GM23338 (cell line): ENCODE measurements at regions not wholly inside any gene's neighbourhood (a gene's known extent, or its start where the extent isn't known, plus 50 kb on each side); places are given as distances from the start of the nearest gene placed in this dataset.

Experiments used
- ATAC-seq: fragments of 200-7000 bp; cut with Tn5 transposase; 3 replicates; pipeline ENCODE4 v1.9.1; 2020
- DNase-seq: peaks from one replicate; pipeline ENCODE4 v3.0.0-alpha.2; 2015; ENCODE audit warnings: low spot score
- H2AFZ ChIP-seq: fragments of 200-600 bp; sonication (generic); 2 replicates; pipeline ENCODE4 v1.8.0; 2016; ENCODE audit warnings: antibody characterized with exemption, mild to moderate bottlenecking, moderate library complexity
- H3F3A ChIP-seq: fragments of 200-600 bp; sonication (generic); replicated peaks from 2 replicates; pipeline ENCODE4 v1.8.0; 2017; ENCODE audit warnings: antibody characterized with exemption, mixed run types, low read depth
- H3K27ac ChIP-seq: fragments of 200-600 bp; sonication (generic); 2 replicates; pipeline ENCODE4 v1.6.1; 2016; ENCODE audit warnings: low read depth
- H3K27me3 ChIP-seq: fragments of 200-600 bp; sonication (generic); 2 replicates; pipeline ENCODE4 v1.8.0; 2016; ENCODE audit warnings: mild to moderate bottlenecking, mixed run types, moderate library complexity; ENCODE audit not compliant: insufficient read depth
- H3K36me3 ChIP-seq: fragments of 200-600 bp; sonication (generic); 2 replicates; pipeline ENCODE4 v1.8.0; 2016; ENCODE audit warnings: mild to moderate bottlenecking; ENCODE audit not compliant: insufficient read depth
- H3K4me1 ChIP-seq: fragments of 200-600 bp; sonication (generic); 2 replicates; pipeline ENCODE4 v1.8.0; 2016; ENCODE audit warnings: mild to moderate bottlenecking, moderate library complexity; ENCODE audit not compliant: insufficient read depth
- H3K4me2 ChIP-seq: fragments of 200-600 bp; sonication (generic); 2 replicates; pipeline ENCODE4 v1.7.1; 2017; ENCODE audit warnings: mixed run types
- H3K4me3 ChIP-seq: fragments of 200-600 bp; sonication (generic); 2 replicates; pipeline ENCODE4 v1.6.1; 2016; ENCODE audit warnings: mixed run types
- H3K79me2 ChIP-seq: fragments of 200-600 bp; sonication (generic); replicated peaks from 2 replicates; pipeline ENCODE4 v1.8.0; 2017; ENCODE audit warnings: mild to moderate bottlenecking; ENCODE audit not compliant: insufficient read depth
- H3K9me2 ChIP-seq: fragments of 200-600 bp; sonication (generic); 2 replicates; pipeline ENCODE4 v1.8.0; 2017; ENCODE audit not compliant: insufficient read depth
- H4K20me1 ChIP-seq: fragments of 200-600 bp; sonication (generic); replicated peaks from 2 replicates; pipeline ENCODE4 v1.8.0; 2017; ENCODE audit warnings: mild to moderate bottlenecking; ENCODE audit not compliant: insufficient read depth
- H3K27ac Mint-ChIP-seq: 2 replicates; pipeline ENCODE4 v1.8.0; 2020; ENCODE audit warnings: inconsistent platforms, mild to moderate bottlenecking, moderate library complexity, mixed read lengths
- H3K27me3 Mint-ChIP-seq: 3 replicates; pipeline ENCODE4 v1.8.0; 2022; ENCODE audit warnings: low read depth, mild to moderate bottlenecking, moderate library complexity, mixed read lengths, inconsistent platforms; ENCODE audit not compliant: insufficient read depth, poor library complexity
- H3K36me3 Mint-ChIP-seq: 3 replicates; pipeline ENCODE4 v1.8.0; 2021; ENCODE audit warnings: low read depth, mild to moderate bottlenecking, inconsistent platforms, moderate library complexity, mixed read lengths
- H3K4me1 Mint-ChIP-seq: 3 replicates; pipeline ENCODE4 v1.8.0; 2020; ENCODE audit warnings: mild to moderate bottlenecking, inconsistent platforms, mixed read lengths
- H3K4me3 Mint-ChIP-seq: 3 replicates; pipeline ENCODE4 v1.8.0; 2021; ENCODE audit warnings: moderate library complexity, mild to moderate bottlenecking, inconsistent platforms, mixed read lengths
- H3K9me3 Mint-ChIP-seq: 3 replicates; pipeline ENCODE4 v1.8.0; 2020; ENCODE audit warnings: moderate library complexity, mild to moderate bottlenecking, inconsistent platforms, mixed read lengths
- CREB1 ChIP-seq: fragments of 250-450 bp; sonication (Bioruptor Pico); IDR thresholded peaks from 2 replicates; pipeline ENCODE4 v1.5.0; 2020; ENCODE audit warnings: low read depth, mild to moderate bottlenecking, moderate library complexity
- ETS1 ChIP-seq: IDR thresholded peaks from 2 replicates; pipeline ENCODE4 v1.6.1; 2016; ENCODE audit warnings: antibody characterized with exemption
- EZH2 ChIP-seq: fragments of 200-600 bp; sonication (generic); IDR thresholded peaks from one replicate; pipeline ENCODE4 v1.8.0; 2017; ENCODE audit warnings: antibody characterized with exemption, mild to moderate bottlenecking, low read depth; ENCODE audit not compliant: unreplicated experiment
- JUNB ChIP-seq: IDR thresholded peaks from one replicate; pipeline ENCODE4 v1.6.1; 2016; ENCODE audit warnings: antibody characterized with exemption; ENCODE audit not compliant: unreplicated experiment
- POLR2AphosphoS5 ChIP-seq: IDR thresholded peaks from 2 replicates; pipeline ENCODE4 v1.6.1; 2016; ENCODE audit warnings: antibody characterized with exemption, low read depth
- REST ChIP-seq: IDR thresholded peaks from one replicate; pipeline ENCODE4 v1.6.1; 2018; ENCODE audit warnings: antibody characterized with exemption; ENCODE audit not compliant: unreplicated experiment
- STAT1 ChIP-seq: IDR thresholded peaks from one replicate; pipeline ENCODE4 v1.6.1; 2016; ENCODE audit warnings: antibody characterized with exemption; ENCODE audit not compliant: unreplicated experiment
- ZNF331 ChIP-seq: fragments of 250-450 bp; sonication (Bioruptor Pico); IDR thresholded peaks from 2 replicates; pipeline ENCODE4 v1.5.0; 2020; ENCODE audit warnings: low read depth, mild to moderate bottlenecking, moderate library complexity
- TF ChIP-seq, protein P1 (sequence below): fragments of 250-450 bp; sonication (Bioruptor Pico); IDR thresholded peaks from 2 replicates; pipeline ENCODE4 v1.5.0; 2020; ENCODE audit warnings: mild to moderate bottlenecking, moderate library complexity
- TF ChIP-seq, protein P2 (sequence below), 2 experiments: fragments of 200-600 bp in 1 of 2; sonication (generic) in 1 of 2; conservative IDR thresholded peaks; 2 replicates each; pipeline versions ENCODE4 v1.5.1 to v1.6.1; 2016 to 2017; ENCODE audit warnings: antibody characterized with exemption in 2 of 2, low read depth in 2 of 2, mild to moderate bottlenecking in 2 of 2, moderate library complexity in 1 of 2

- TF ChIP-seq, protein P1, sequence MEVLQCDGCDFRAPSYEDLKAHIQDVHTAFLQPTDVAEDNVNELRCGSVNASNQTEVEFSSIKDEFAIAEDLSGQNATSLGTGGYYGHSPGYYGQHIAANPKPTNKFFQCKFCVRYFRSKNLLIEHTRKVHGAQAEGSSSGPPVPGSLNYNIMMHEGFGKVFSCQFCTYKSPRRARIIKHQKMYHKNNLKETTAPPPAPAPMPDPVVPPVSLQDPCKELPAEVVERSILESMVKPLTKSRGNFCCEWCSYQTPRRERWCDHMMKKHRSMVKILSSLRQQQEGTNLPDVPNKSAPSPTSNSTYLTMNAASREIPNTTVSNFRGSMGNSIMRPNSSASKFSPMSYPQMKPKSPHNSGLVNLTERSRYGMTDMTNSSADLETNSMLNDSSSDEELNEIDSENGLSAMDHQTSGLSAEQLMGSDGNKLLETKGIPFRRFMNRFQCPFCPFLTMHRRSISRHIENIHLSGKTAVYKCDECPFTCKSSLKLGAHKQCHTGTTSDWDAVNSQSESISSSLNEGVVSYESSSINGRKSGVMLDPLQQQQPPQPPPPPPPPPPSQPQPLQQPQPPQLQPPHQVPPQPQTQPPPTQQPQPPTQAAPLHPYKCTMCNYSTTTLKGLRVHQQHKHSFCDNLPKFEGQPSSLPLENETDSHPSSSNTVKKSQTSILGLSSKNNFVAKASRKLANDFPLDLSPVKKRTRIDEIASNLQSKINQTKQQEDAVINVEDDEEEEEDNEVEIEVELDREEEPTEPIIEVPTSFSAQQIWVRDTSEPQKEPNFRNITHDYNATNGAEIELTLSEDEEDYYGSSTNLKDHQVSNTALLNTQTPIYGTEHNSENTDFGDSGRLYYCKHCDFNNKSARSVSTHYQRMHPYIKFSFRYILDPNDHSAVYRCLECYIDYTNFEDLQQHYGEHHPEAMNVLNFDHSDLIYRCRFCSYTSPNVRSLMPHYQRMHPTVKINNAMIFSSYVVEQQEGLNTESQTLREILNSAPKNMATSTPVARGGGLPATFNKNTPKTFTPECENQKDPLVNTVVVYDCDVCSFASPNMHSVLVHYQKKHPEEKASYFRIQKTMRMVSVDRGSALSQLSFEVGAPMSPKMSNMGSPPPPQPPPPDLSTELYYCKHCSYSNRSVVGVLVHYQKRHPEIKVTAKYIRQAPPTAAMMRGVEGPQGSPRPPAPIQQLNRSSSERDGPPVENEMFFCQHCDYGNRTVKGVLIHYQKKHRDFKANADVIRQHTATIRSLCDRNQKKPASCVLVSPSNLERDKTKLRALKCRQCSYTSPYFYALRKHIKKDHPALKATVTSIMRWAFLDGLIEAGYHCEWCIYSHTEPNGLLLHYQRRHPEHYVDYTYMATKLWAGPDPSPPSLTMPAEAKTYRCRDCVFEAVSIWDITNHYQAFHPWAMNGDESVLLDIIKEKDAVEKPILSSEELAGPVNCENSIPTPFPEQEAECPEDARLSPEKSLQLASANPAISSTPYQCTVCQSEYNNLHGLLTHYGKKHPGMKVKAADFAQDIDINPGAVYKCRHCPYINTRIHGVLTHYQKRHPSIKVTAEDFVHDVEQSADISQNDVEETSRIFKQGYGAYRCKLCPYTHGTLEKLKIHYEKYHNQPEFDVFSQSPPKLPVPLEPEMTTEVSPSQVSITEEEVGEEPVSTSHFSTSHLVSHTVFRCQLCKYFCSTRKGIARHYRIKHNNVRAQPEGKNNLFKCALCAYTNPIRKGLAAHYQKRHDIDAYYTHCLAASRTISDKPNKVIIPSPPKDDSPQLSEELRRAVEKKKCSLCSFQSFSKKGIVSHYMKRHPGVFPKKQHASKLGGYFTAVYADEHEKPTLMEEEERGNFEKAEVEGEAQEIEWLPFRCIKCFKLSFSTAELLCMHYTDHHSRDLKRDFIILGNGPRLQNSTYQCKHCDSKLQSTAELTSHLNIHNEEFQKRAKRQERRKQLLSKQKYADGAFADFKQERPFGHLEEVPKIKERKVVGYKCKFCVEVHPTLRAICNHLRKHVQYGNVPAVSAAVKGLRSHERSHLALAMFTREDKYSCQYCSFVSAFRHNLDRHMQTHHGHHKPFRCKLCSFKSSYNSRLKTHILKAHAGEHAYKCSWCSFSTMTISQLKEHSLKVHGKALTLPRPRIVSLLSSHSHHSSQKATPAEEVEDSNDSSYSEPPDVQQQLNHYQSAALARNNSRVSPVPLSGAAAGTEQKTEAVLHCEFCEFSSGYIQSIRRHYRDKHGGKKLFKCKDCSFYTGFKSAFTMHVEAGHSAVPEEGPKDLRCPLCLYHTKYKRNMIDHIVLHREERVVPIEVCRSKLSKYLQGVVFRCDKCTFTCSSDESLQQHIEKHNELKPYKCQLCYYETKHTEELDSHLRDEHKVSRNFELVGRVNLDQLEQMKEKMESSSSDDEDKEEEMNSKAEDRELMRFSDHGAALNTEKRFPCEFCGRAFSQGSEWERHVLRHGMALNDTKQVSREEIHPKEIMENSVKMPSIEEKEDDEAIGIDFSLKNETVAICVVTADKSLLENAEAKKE = no peak
Observed at GRCh38 chr15:39511916-39512260, 69.0 kb upstream of the THBS1 start (continued).

DNA sequence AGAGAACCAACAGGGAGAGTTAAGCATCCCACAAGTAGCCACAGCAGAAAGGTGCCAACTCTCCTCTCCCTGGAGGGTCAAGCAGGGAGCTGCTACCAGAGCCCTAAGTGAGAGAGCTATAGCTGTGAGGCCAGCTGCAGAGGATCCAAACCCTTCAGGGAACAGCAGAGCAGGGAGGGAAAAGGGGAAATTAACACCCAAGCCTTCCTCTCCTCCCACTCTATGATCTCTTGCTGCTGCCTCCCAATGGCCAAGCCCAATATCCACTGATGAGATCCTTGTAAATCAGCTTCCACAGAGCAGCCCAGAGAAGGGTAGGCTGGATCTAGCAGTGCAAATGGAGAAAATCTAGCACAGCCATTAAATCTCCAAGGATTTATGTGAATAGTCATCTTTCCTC is 68.2 kb upstream of the THBS1 start:
- Histone ChIP-seq H3K27me3 (no peaks in the 10 kb centered on the region), H3F3A (no peaks in the 10 kb centered on the region), H3K9me2 (no peaks in the 10 kb centered on the region), H2AFZ (no peak overlapping the region), H3K4me2 (no peak overlapping the region), H4K20me1 (no peaks in the 10 kb centered on the region), H3K4me1 (no peaks in the 10 kb centered on the region), H3K4me3 (no peak overlapping the region), H3K27ac (no peak overlapping the region), H3K36me3 (no peaks in the 10 kb centered on the region), H3K79me2 (no peaks in the 10 kb centered on the region)
- H3K4me1 Mint-ChIP-seq = 0 out of 3 replicates have a peak, but pooled peaks cover 2% of the 10 kb centered on the region
- H3K27me3 Mint-ChIP-seq = peaks cover 3% of the 10 kb centered on the region
- no peaks in the 10 kb centered on the region for H3K36me3 Mint-ChIP-seq
- DNase-seq (no peak), ATAC-seq (no peak)
- H3K27ac Mint-ChIP-seq = no peak overlapping the region
- H3K9me3 Mint-ChIP-seq = peaks cover 7% of the 10 kb centered on the region; the same call in 2 of the 3 replicates
- no peak overlapping the region for H3K4me3 Mint-ChIP-seq
- no peak for TF ChIP-seq REST
- no peak for TF ChIP-seq POLR2AphosphoS5
- no peak for TF ChIP-seq CREB1 (CRISPR knock-in tag)
- TF ChIP-seq, protein P2, sequence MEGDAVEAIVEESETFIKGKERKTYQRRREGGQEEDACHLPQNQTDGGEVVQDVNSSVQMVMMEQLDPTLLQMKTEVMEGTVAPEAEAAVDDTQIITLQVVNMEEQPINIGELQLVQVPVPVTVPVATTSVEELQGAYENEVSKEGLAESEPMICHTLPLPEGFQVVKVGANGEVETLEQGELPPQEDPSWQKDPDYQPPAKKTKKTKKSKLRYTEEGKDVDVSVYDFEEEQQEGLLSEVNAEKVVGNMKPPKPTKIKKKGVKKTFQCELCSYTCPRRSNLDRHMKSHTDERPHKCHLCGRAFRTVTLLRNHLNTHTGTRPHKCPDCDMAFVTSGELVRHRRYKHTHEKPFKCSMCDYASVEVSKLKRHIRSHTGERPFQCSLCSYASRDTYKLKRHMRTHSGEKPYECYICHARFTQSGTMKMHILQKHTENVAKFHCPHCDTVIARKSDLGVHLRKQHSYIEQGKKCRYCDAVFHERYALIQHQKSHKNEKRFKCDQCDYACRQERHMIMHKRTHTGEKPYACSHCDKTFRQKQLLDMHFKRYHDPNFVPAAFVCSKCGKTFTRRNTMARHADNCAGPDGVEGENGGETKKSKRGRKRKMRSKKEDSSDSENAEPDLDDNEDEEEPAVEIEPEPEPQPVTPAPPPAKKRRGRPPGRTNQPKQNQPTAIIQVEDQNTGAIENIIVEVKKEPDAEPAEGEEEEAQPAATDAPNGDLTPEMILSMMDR (conservative IDR thresholded peaks at IDR 0.05; ENCODE audit: low read depth in 2 of 2) = no peak
- TF ChIP-seq STAT1 = no peak
- TF ChIP-seq ETS1 = no peak
- TF ChIP-seq JUNB = no peak
- TF ChIP-seq EZH2 = no peak
- no peak for TF ChIP-seq ZNF331 (CRISPR knock-in tag)
